Fibroblast of villous mesenchyme (primary cell): ENCODE measurements at regions not wholly inside any gene's neighbourhood (a gene's known extent, or its start where the extent isn't known, plus 50 kb on each side); places are given as distances from the start of the nearest gene placed in this dataset.

Source experiments
- DNase-seq: peaks from one replicate; pipeline ENCODE4 v3.0.0-alpha.2; 2010; ENCODE audit warnings: low read depth
- H3K4me3 ChIP-seq: 2 replicates; pipeline ENCODE4 v1.5.1; 2011; ENCODE audit warnings: low read depth, mild to moderate bottlenecking, low read length
- TF ChIP-seq, protein P1 (sequence below): IDR thresholded peaks from 2 replicates; pipeline ENCODE4 v1.5.1; 2012; ENCODE audit warnings: low read depth, mild to moderate bottlenecking, low read length; ENCODE audit not compliant: insufficient read depth

DNA sequence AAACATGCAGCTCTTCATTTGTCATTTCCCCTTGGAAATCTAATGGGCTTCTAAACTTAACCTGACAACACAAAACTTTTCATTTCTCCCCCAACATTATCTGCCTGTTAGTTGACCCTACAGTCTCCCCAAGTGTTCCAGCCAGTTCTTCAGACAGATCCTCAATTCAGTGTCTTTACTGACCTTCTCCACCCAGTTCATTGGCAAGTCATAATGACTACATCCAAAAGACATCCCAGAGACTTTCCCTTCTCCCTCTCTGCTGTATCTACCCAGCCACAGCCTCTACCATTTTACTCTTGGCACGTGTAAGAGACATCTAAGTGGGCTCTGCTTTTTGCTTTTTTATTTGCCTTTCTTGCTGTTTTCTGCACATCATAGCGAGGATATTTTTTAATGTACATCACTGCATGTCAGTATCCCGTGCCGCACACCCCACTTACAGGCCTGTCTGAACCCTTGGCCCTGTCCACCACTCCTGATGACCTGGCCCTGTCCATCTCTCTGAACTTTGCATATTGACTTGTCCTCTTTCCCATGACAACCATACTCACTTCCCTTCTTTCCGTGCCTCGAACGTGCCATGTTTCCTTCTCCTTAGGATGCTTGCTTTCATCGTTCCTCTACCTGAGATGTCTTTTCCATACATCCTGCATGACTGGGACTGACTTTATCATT is 391.9 kb downstream of the IRS2 start:
- H3K4me3 ChIP-seq: no peak overlapping the region
- TF ChIP-seq, protein P1, sequence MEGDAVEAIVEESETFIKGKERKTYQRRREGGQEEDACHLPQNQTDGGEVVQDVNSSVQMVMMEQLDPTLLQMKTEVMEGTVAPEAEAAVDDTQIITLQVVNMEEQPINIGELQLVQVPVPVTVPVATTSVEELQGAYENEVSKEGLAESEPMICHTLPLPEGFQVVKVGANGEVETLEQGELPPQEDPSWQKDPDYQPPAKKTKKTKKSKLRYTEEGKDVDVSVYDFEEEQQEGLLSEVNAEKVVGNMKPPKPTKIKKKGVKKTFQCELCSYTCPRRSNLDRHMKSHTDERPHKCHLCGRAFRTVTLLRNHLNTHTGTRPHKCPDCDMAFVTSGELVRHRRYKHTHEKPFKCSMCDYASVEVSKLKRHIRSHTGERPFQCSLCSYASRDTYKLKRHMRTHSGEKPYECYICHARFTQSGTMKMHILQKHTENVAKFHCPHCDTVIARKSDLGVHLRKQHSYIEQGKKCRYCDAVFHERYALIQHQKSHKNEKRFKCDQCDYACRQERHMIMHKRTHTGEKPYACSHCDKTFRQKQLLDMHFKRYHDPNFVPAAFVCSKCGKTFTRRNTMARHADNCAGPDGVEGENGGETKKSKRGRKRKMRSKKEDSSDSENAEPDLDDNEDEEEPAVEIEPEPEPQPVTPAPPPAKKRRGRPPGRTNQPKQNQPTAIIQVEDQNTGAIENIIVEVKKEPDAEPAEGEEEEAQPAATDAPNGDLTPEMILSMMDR: no peak
- DNase-seq: peak; percentile 36

DNA sequence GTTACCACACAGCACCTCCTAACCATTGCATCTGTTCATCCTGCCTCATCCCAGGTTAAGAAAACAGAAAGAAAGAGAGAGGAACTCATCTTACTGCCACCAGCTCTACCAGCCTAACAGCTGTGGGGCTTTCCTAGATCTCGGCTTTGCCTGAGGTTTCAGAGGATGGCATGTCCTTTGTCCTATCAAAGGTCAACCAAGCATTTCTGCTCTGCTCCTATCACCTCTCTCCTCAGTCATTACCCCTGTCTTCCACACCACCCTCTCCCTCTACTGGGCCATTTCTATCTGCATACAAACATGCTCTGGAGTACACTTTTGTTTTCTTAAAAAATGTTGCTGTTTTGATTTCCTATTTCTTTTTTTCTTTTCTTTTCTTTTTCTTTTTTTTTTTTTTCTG is 393.3 kb downstream of the IRS2 start:
- H3K4me3 ChIP-seq: no peak overlapping the region
- no peak for DNase-seq
- TF ChIP-seq, protein P1: no peak

DNA sequence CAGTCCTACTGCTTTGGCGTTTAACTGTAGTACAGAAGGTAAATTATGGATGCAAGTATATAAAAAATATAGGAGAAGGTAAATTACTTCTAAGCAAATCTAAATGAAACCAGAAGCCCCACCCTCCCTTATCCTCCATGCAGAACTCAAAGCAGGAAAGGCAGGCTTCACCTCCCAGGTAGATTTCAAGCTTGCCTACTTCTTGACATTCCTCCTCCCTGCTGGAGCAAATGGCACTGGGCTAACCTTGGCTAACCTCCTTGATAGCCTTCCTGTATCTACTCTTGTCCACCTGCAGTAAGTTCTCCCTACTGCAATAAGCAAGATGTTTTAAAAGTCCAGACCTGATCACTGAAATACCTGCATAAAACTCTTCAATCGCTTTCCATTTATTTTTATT is 396.0 kb downstream of the IRS2 start:
- no peak for DNase-seq
- TF ChIP-seq, protein P1: no peak
- H3K4me3 ChIP-seq: no peak overlapping the region

DNA sequence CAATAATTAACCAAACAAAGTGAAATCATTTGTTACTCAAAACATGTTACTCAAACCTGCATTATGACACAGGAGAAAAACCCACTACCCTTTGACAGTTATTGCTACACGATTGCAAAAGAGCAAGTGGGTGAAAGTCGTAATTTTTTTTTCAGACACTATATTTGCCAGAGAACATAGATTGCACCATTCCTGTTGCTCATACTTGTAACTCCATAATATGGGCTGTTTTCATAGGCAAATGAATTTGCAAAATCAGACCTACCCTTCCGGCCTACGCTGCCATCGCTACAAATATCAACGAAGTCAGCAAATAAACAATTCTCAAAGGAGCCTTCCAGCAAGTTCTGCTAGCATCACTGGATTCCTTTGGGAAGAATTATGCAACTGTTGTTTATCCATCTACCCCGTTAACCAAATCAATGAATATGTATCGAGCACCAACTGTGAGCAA is 396.5 kb downstream of the IRS2 start:
- TF ChIP-seq, protein P1: no peak
- DNase-seq: peak; percentile 95

DNA sequence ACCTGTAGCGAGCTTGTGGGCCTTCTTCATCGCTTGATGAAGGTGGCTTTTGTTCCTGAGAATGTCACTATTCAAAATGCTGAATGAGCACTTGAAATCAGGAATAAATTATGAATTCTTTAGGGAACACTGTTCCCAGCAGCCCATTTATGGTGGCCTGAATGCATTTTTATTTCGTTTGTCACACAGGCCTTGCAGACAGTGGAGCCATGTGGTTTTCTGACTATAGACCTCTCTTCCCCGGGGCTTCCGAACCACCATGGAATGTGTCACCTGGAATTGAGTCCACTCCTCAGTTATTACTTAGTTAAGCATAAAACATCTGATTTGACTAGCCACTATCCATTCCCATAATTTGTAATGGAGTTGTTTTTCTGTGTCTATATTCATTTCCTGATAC is 396.9 kb downstream of the IRS2 start:
- no peak for DNase-seq
- TF ChIP-seq, protein P1: no peak
- H3K4me3 ChIP-seq: no peak overlapping the region

More for the DNA sequence above, 396.5 kb downstream of the IRS2 start:
- H3K4me3 ChIP-seq: no peak overlapping the region

DNA sequence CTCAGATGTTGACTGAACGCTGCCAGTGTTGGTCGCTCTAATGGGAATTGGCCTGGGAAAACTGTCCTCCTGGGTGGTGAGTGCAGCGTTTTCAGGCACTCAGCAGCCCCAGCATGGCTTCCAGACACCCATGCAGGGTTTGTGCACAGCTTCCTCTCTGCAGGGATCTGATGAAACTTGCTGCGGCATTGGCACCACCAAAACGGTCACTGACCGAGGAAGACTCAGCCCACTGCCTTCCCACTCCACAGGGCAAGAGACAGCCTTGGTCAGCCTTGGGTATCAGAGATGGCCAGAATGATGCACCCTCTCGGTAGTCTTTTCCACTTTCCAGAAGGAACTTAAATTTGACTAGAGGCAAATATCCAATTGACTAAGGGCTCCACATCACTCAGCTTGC is 398.9 kb downstream of the IRS2 start:
- no peak overlapping the region for H3K4me3 ChIP-seq
- DNase-seq: no peak
- TF ChIP-seq, protein P1: no peak

DNA sequence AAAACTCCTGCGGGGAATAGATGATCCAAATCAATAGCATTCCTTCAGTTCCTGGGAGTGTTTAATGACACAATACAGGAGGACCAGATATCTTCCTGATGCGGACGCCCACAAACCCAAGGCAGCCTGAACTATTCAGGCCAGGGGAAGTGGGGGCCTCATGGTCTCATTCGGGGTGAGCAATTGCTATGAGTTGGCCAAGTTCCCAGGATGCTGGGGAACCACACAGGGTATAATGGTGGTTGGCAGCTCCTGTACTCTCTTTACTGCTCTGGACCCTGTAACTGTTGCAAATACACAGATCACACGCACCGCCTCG is 401.2 kb downstream of the IRS2 start:
- peak; percentile 44 for DNase-seq
- TF ChIP-seq, protein P1: no peak

More for the DNA sequence above, 401.2 kb downstream of the IRS2 start:
- no peak overlapping the region for H3K4me3 ChIP-seq
